UCSD-AML1 (cell line): ENCODE measurements at regions not wholly inside any gene's neighbourhood (a gene's known extent, or its start where the extent isn't known, plus 50 kb on each side); places are given as distances from the start of the nearest gene placed in this dataset.
"Not testable (repeated sequence)": the region's sequence is repeated elsewhere in the genome, so short reads cannot be mapped to it uniquely, and the experiment has no call there.

Experiments
- DNase-seq: peaks from one replicate; lab custom pipeline; 2025; ENCODE audit not compliant: unreplicated experiment; lab: John Stamatoyannopoulos, UW

- no peak for DNase-seq
Measured at GRCh38 chr12:127041985-127042625, 1224.9 kb upstream of the TMEM132C start.

GRCh38 chr12:127043731-127044130, 1223.2 kb upstream of the TMEM132C start:
- no peak for DNase-seq

GRCh38 chr12:127044836-127045235, 1222.1 kb upstream of the TMEM132C start:
- no peak for DNase-seq

- DNase-seq: no peak
Measured at GRCh38 chr12:127046467-127046866, 1220.5 kb upstream of the TMEM132C start.

GRCh38 chr12:127048057-127048456, 1218.9 kb upstream of the TMEM132C start:
- no peak for DNase-seq

GRCh38 chr12:127048525-127048924, 1218.4 kb upstream of the TMEM132C start:
- DNase-seq: not testable (repeated sequence)

GRCh38 chr12:127051139-127051538, 1215.8 kb upstream of the TMEM132C start:
- no peak for DNase-seq

GRCh38 chr12:127052511-127053232, 1214.3 kb upstream of the TMEM132C start:
- no peak for DNase-seq

- DNase-seq: no peak
Measured at GRCh38 chr12:127054531-127054930, 1212.4 kb upstream of the TMEM132C start.

GRCh38 chr12:127060310-127060847, 1206.6 kb upstream of the TMEM132C start:
- DNase-seq: no peak

GRCh38 chr12:127060933-127061332, 1206.0 kb upstream of the TMEM132C start:
- no peak for DNase-seq

GRCh38 chr12:127063339-127064072, 1203.5 kb upstream of the TMEM132C start:
- DNase-seq: no peak

GRCh38 chr12:127064207-127064606, 1202.8 kb upstream of the TMEM132C start:
- no peak for DNase-seq

- DNase-seq: no peak
Measured at GRCh38 chr12:127065595-127065994, 1201.4 kb upstream of the TMEM132C start.

- no peak for DNase-seq
Measured at GRCh38 chr12:127070515-127071157, 1196.3 kb upstream of the TMEM132C start.

- DNase-seq: no peak
Measured at GRCh38 chr12:127074161-127074560, 1192.8 kb upstream of the TMEM132C start.

GRCh38 chr12:127075981-127076380, 1191.0 kb upstream of the TMEM132C start:
- DNase-seq: no peak

- no peak for DNase-seq
Measured at GRCh38 chr12:127077262-127078045, 1189.5 kb upstream of the TMEM132C start.

GRCh38 chr12:127078577-127079350, 1188.2 kb upstream of the TMEM132C start:
- no peak for DNase-seq

GRCh38 chr12:127079636-127080035, 1187.3 kb upstream of the TMEM132C start:
- DNase-seq: no peak
